Neural crest cell (in vitro differentiated cells): ENCODE measurements at regions not wholly inside any gene's neighbourhood (a gene's known extent, or its start where the extent isn't known, plus 50 kb on each side); places are given as distances from the start of the nearest gene placed in this dataset.

ENCODE experiments used
- DNase-seq: peaks from one replicate; pipeline ENCODE4 v3.0.0; 2021; ENCODE audit warnings: low read depth, mixed read lengths, low spot score
- H3K27ac Mint-ChIP-seq: one replicate; pipeline ENCODE4 v1.8.0; 2021; ENCODE audit warnings: mild to moderate bottlenecking, mixed read lengths; ENCODE audit not compliant: unreplicated experiment
- H3K27me3 Mint-ChIP-seq: 2 replicates; pipeline ENCODE4 v1.8.0; 2021; ENCODE audit warnings: low read depth, mild to moderate bottlenecking, mixed read lengths
- H3K36me3 Mint-ChIP-seq: 2 replicates; pipeline ENCODE4 v1.8.0; 2021; ENCODE audit warnings: low read depth, mild to moderate bottlenecking, mixed read lengths
- H3K4me1 Mint-ChIP-seq: 2 replicates; pipeline ENCODE4 v1.8.0; 2021; ENCODE audit warnings: mixed read lengths
- H3K4me3 Mint-ChIP-seq: one replicate; pipeline ENCODE4 v1.8.0; 2021; ENCODE audit warnings: mild to moderate bottlenecking, mixed read lengths
- H3K9me3 Mint-ChIP-seq: 2 replicates; pipeline ENCODE4 v1.8.0; 2021; ENCODE audit warnings: mixed read lengths
- CTCF ChIP-seq: fragments of 200-600 bp; sonication (generic); conservative IDR thresholded peaks from 2 replicates; pipeline ENCODE4 v1.5.0; 2021; ENCODE audit warnings: antibody characterized with exemption, mild to moderate bottlenecking

DNA sequence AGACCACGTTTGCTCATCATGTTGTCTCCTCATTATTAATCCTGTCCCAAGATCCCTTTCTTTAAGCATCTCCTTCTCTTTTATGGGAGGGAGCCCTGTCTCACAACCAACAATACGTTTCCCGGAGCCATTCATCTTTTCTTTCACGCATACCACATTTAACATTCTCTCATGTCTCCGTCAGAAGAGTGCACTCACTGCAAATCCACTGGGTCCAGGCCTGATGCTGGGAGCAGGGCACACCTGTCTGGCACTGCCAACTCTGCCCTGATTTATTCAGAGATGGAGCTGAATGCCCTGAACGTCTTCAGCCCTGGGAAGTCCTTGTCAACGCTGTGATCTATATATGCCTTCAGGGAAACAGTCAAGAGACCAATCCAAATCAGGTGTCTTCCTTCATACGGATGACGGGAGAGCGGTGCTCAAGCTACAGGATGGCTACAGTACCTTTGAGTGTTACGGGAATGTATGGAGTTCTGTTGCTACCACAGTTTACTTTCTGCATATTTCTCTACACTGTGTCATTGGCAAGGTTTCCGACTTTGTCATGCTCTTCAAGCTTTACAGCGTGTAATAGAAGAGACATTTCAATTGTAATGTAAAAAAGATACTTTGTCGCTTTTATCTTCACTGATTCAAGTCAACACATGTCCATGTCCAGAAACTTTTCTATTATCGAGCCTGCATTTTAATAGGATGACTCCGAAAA is 140.4 kb upstream of the SLITRK2 start:
- Mint-ChIP-seq H3K36me3 (no peaks in the 10 kb centered on the region), H3K9me3 (peaks cover 11% of the 10 kb centered on the region), H3K27me3 (no peaks in the 10 kb centered on the region), H3K4me3 (no peak overlapping the region), H3K27ac (no peak overlapping the region), H3K4me1 (peaks cover 25% of the 10 kb centered on the region)
- TF ChIP-seq CTCF = no peak
- no peak for DNase-seq

GRCh38 chrX:145682518-145683298 is 134.9 kb upstream of the SLITRK2 start:
- H3K9me3 Mint-ChIP-seq = peaks cover 5% of the 10 kb centered on the region
- H3K27ac Mint-ChIP-seq = no peak overlapping the region
- no peak overlapping the region for H3K4me3 Mint-ChIP-seq
- no peak for DNase-seq
- H3K27me3 Mint-ChIP-seq = no peaks in the 10 kb centered on the region
- peaks cover 4% of the 10 kb centered on the region for H3K36me3 Mint-ChIP-seq
- TF ChIP-seq CTCF = no peak
- peaks cover 22% of the 10 kb centered on the region for H3K4me1 Mint-ChIP-seq

DNA sequence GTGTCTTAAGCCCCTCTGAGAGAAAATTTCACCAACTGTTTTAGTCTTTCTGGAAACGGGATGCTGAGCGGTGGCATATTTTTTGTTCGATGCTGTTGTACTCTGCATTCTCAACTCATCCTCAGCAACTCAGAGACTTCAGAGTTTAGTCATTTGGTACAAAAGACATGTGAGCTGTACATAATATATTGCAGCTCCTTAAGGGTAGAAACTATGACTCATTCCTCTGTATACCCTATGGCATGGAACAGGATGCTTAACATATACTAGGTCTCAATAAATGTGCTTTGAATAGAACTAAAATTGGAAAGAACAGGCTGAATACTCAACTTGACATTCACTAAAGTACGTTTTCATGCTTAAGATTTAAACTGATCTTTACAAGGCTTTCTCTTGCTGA is 130.5 kb upstream of the SLITRK2 start:
- peaks cover 7% of the 10 kb centered on the region for H3K9me3 Mint-ChIP-seq
- DNase-seq = no peak
- H3K27ac Mint-ChIP-seq = no peak overlapping the region
- peaks cover 4% of the 10 kb centered on the region for H3K36me3 Mint-ChIP-seq
- no peaks in the 10 kb centered on the region for H3K27me3 Mint-ChIP-seq
- no peak for TF ChIP-seq CTCF
- peaks cover 7% of the 10 kb centered on the region for H3K4me1 Mint-ChIP-seq
- H3K4me3 Mint-ChIP-seq = no peak overlapping the region

DNA sequence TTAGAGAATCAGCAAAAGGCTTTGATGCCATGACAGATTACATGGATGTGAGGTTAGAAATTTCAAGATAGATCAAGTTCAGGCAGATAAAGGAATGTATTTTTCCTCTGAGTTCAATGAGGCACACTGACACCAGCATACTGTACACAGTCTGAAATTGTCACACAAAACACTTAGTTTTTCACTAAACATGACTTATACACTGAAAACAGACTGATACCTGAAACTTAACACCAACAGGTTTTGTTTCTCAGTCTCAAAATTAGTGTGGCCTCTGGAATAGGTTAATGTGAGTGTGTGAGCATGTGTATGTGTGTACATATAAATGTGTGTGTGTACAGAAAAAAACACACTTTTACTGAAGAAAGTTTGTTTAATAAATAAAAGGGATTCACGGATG is 129.9 kb upstream of the SLITRK2 start:
- Mint-ChIP-seq H3K36me3 (peaks cover 4% of the 10 kb centered on the region), H3K9me3 (peaks cover 6% of the 10 kb centered on the region), H3K27ac (no peak overlapping the region), H3K4me1 (peaks cover 3% of the 10 kb centered on the region), H3K27me3 (no peaks in the 10 kb centered on the region), H3K4me3 (no peak overlapping the region)
- no peak for DNase-seq
- TF ChIP-seq CTCF = no peak

- Mint-ChIP-seq H3K27ac (no peak overlapping the region), H3K4me3 (no peak overlapping the region), H3K4me1 (no peaks in the 10 kb centered on the region), H3K9me3 (peaks cover 28% of the 10 kb centered on the region), H3K27me3 (no peaks in the 10 kb centered on the region), H3K36me3 (no peaks in the 10 kb centered on the region)
- TF ChIP-seq CTCF = no peak
- DNase-seq = no peak
Measured at GRCh38 chrX:145694048-145694447, 123.6 kb upstream of the SLITRK2 start.
